Panc1 (cell line): ENCODE measurements at regions not wholly inside any gene's neighbourhood (a gene's known extent, or its start where the extent isn't known, plus 50 kb on each side); places are given as distances from the start of the nearest gene placed in this dataset.

ENCODE experiments used
- ATAC-seq: fragments of 200-7000 bp; cut with Tn5 transposase; 2 replicates; pipeline ENCODE4 v1.9.1; 2020; ENCODE audit warnings: mild to moderate bottlenecking, moderate library complexity
- BruUV-seq: library from RNA; stranded (reverse); fragments of 400-500 nt; replicated peaks from 2 replicates; lab custom pipeline; 2021; lab: Mats Ljungman, UMichigan
- CTCF ChIA-PET: fragments of 300-600 bp; sonication (Branson Sonifier 250); formaldehyde crosslinking; loops from one replicate; lab custom pipeline; 2022; ENCODE audit warnings: antibody characterized with exemption; lab: Charles Lee
- POLR2A ChIA-PET: fragments of 300-600 bp; sonication (Branson Sonifier 250); formaldehyde crosslinking; loops from one replicate; lab custom pipeline; 2022; ENCODE audit warnings: antibody characterized with exemption; lab: Charles Lee
- DNase-seq: peaks from one replicate; pipeline ENCODE4 v3.0.0-alpha.2; 2010; ENCODE audit warnings: low read depth, low spot score
- H3K27ac ChIP-seq: 2 replicates; pipeline ENCODE4 v1.5.1; 2011; ENCODE audit warnings: mild to moderate bottlenecking, low read length, inconsistent platforms
- H3K27me3 ChIP-seq: fragments of 200-500 bp; sonication (Bioruptor generic); 2 replicates; pipeline ENCODE4 v1.6.0; 2014; ENCODE audit warnings: low read length, inconsistent platforms; ENCODE audit not compliant: control insufficient read depth, insufficient read depth
- H3K36me3 ChIP-seq: fragments of 200-500 bp; sonication (Bioruptor generic); 2 replicates; pipeline ENCODE4 v1.5.1; 2014; ENCODE audit warnings: inconsistent platforms, mild to moderate bottlenecking, low read length, moderate library complexity; ENCODE audit not compliant: control insufficient read depth, insufficient read depth
- H3K4me1 ChIP-seq: 2 replicates; pipeline ENCODE4 v1.5.1; 2011; ENCODE audit warnings: inconsistent platforms, mild to moderate bottlenecking, low read length, moderate library complexity; ENCODE audit not compliant: control insufficient read depth, insufficient read depth
- H3K4me3 ChIP-seq, 2 experiments: 2 replicates each; pipeline ENCODE4 v1.5.1; 2011 to 2012; ENCODE audit warnings: low read depth in 2 of 2, low read length in 2 of 2, mild to moderate bottlenecking in 2 of 2, inconsistent platforms in 1 of 2, moderate library complexity in 1 of 2
- H3K9me3 ChIP-seq: fragments of 200-500 bp; sonication (Bioruptor generic); 2 replicates; pipeline ENCODE4 v1.5.1; 2014; ENCODE audit warnings: low read depth, mild to moderate bottlenecking, inconsistent platforms, low read length, moderate library complexity; ENCODE audit not compliant: control insufficient read depth, insufficient read depth
- POLR2AphosphoS5 ChIP-seq: IDR thresholded peaks from 2 replicates; pipeline ENCODE4 v1.6.1; 2012; ENCODE audit warnings: mild to moderate bottlenecking, low read depth, low read length, moderate library complexity
- SIN3A ChIP-seq: IDR thresholded peaks from 2 replicates; pipeline ENCODE4 v1.6.1; 2012; ENCODE audit warnings: low read depth, mild to moderate bottlenecking, low read length, moderate library complexity, borderline replicate concordance; ENCODE audit not compliant: insufficient read depth
- TCF7L2 ChIP-seq: IDR thresholded peaks from 2 replicates; pipeline ENCODE4 v1.6.1; 2011; ENCODE audit warnings: mild to moderate bottlenecking, low read depth, low read length, inconsistent platforms
- in situ Hi-C: cut with HindIII; loops from 2 replicates; pipeline ENCODE4 v1.10.0; 2016; ENCODE audit warnings: low sequenced_read_pairs, low pct_unique_long_range_greater_than_20kb
- intact Hi-C: fragments of 100-400 bp; cut with micrococcal nuclease; formaldehyde crosslinking; loops from one replicate; pipeline ENCODE4 v1.10.0; 2022; ENCODE audit not compliant: unreplicated experiment
- TF ChIP-seq, protein P1 (sequence below): fragments of 450-650 bp; IDR thresholded peaks from 2 replicates; pipeline ENCODE4 v1.5.1; 2017; ENCODE audit warnings: mild to moderate bottlenecking
- TF ChIP-seq, protein P2 (sequence below), 2 experiments: IDR thresholded peaks; 2 replicates each; pipeline ENCODE4 v1.6.1; 2011 to 2012; ENCODE audit warnings: low read depth in 2 of 2, control low read depth in 1 of 2, low read length in 1 of 2, mild to moderate bottlenecking in 1 of 2, moderate library complexity in 1 of 2; ENCODE audit not compliant: insufficient read depth in 1 of 2

DNA sequence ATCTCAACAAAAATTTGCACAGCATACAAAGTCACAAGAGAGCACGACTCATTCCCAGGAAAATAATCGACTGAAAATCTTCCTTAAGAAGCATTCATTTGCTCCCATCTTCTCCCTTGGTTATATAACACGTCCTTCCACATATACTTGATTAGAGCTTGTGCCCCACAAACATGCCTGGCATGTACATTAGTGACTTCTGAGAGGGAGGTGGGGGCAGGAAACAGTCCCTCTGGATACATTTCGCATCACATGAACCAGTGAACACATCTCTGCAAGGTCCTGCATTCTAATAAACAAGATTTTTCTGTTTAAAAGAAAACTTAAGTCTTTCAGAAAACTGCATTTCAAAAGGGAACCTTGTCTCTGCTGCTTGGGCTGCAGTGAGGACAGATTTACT is 54.1 kb upstream of the IGLL5 start:
- BruUV-seq, result no TSS peak
- intact Hi-C loops (no loop called here), in situ Hi-C loops (no loop called here)
- no peaks in the 10 kb centered on the region for H3K4me1 ChIP-seq
- ATAC-seq (no peak), DNase-seq (no peak)
- 0 out of 2 replicates have a peak, but pooled peaks cover 5% of the 10 kb centered on the region for H3K9me3 ChIP-seq
- ChIA-PET CTCF (no interaction called here), POLR2A (no interaction called here)
- H3K36me3 ChIP-seq, result no peaks in the 10 kb centered on the region
- H3K4me3 ChIP-seq, result no peak overlapping the region
- no peak overlapping the region for H3K27ac ChIP-seq
- TF ChIP-seq, protein P1, sequence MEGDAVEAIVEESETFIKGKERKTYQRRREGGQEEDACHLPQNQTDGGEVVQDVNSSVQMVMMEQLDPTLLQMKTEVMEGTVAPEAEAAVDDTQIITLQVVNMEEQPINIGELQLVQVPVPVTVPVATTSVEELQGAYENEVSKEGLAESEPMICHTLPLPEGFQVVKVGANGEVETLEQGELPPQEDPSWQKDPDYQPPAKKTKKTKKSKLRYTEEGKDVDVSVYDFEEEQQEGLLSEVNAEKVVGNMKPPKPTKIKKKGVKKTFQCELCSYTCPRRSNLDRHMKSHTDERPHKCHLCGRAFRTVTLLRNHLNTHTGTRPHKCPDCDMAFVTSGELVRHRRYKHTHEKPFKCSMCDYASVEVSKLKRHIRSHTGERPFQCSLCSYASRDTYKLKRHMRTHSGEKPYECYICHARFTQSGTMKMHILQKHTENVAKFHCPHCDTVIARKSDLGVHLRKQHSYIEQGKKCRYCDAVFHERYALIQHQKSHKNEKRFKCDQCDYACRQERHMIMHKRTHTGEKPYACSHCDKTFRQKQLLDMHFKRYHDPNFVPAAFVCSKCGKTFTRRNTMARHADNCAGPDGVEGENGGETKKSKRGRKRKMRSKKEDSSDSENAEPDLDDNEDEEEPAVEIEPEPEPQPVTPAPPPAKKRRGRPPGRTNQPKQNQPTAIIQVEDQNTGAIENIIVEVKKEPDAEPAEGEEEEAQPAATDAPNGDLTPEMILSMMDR, result no peak
- no peaks in the 10 kb centered on the region for H3K27me3 ChIP-seq

DNA sequence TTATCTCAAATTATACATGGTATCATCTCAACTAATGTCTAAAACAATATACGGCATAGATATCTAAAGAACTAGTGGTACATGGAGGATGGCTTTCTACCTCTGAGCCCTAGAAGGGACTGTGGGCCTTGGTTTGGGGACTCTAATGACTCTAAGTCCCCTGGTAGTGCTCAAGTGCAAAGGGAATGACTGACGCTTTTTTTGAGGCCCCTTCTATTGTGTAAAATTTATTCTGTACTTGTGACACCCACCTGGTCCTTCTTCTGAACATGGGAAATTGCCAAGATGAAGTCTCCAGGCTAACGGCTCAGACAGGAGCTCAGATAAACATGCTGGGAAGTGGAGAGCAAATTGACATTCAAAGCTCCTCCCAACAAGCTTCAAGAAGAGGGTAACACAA is 53.4 kb upstream of the IGLL5 start:
- Histone ChIP-seq H3K4me3 (no peak overlapping the region), H3K9me3 (0 out of 2 replicates have a peak, but pooled peaks cover 5% of the 10 kb centered on the region), H3K27ac (no peak overlapping the region), H3K27me3 (no peaks in the 10 kb centered on the region), H3K4me1 (no peaks in the 10 kb centered on the region), H3K36me3 (no peaks in the 10 kb centered on the region)
- ChIA-PET POLR2A (no interaction called here), CTCF (no interaction called here)
- ATAC-seq (no peak), DNase-seq (no peak)
- intact Hi-C loops (no loop called here), in situ Hi-C loops (no loop called here)
- TF ChIP-seq, protein P1, result no peak
- TF ChIP-seq, protein P2, sequence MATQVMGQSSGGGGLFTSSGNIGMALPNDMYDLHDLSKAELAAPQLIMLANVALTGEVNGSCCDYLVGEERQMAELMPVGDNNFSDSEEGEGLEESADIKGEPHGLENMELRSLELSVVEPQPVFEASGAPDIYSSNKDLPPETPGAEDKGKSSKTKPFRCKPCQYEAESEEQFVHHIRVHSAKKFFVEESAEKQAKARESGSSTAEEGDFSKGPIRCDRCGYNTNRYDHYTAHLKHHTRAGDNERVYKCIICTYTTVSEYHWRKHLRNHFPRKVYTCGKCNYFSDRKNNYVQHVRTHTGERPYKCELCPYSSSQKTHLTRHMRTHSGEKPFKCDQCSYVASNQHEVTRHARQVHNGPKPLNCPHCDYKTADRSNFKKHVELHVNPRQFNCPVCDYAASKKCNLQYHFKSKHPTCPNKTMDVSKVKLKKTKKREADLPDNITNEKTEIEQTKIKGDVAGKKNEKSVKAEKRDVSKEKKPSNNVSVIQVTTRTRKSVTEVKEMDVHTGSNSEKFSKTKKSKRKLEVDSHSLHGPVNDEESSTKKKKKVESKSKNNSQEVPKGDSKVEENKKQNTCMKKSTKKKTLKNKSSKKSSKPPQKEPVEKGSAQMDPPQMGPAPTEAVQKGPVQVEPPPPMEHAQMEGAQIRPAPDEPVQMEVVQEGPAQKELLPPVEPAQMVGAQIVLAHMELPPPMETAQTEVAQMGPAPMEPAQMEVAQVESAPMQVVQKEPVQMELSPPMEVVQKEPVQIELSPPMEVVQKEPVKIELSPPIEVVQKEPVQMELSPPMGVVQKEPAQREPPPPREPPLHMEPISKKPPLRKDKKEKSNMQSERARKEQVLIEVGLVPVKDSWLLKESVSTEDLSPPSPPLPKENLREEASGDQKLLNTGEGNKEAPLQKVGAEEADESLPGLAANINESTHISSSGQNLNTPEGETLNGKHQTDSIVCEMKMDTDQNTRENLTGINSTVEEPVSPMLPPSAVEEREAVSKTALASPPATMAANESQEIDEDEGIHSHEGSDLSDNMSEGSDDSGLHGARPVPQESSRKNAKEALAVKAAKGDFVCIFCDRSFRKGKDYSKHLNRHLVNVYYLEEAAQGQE (IDR thresholded peaks at IDR 0.05; ENCODE audit: insufficient read depth in 1 of 2, low read depth in 2 of 2, low read length in 1 of 2), result no peak
- TF ChIP-seq SIN3A (no peak), TCF7L2 (no peak), POLR2AphosphoS5 (no peak)
- no TSS peak for BruUV-seq

DNA sequence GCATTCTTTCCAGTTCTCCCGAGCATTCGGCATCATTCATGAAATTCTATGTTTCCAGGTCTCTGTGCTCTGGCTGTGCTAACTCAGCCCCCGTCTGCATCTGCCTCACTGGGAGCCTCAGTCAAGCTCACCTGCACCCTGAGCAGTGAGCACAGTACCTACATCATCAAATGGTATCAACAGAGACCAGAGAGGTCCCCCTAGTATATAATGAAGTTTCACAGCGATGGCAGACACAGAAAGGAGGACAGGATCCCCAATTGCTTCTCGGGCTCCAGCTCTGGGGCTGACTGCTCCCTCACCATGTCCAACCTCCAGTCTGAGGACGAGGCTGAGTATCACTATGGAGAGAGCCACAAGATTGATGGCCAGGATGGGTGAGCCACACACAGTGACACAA is 52.8 kb upstream of the IGLL5 start:
- ChIA-PET CTCF (no interaction called here), POLR2A (no interaction called here)
- Histone ChIP-seq H3K36me3 (no peaks in the 10 kb centered on the region), H3K27me3 (no peaks in the 10 kb centered on the region), H3K27ac (no peak overlapping the region), H3K4me1 (no peaks in the 10 kb centered on the region), H3K9me3 (0 out of 2 replicates have a peak, but pooled peaks cover 5% of the 10 kb centered on the region), H3K4me3 (no peak overlapping the region)
- DNase-seq (no peak), ATAC-seq (no peak)
- BruUV-seq, result no TSS peak
- no peak for TF ChIP-seq POLR2AphosphoS5
- intact Hi-C loops, result no loop called here
- in situ Hi-C loops, result no loop called here
